PC-3 (cell line): ENCODE measurements at regions not wholly inside any gene's neighbourhood (a gene's known extent, or its start where the extent isn't known, plus 50 kb on each side); places are given as distances from the start of the nearest gene placed in this dataset.

Experiments
- CTCF ChIP-seq: fragments of 300-600 bp; sonication (generic); conservative IDR thresholded peaks from 2 replicates; pipeline ENCODE4 v1.5.1; 2017; ENCODE audit warnings: antibody characterized with exemption, low read depth, mild to moderate bottlenecking, low read length
- EZH2 ChIP-seq: fragments of 300-600 bp; sonication (generic); IDR thresholded peaks from one replicate; pipeline ENCODE4 v1.6.1; 2017; ENCODE audit warnings: antibody characterized with exemption, mild to moderate bottlenecking, low read length; ENCODE audit not compliant: unreplicated experiment

DNA sequence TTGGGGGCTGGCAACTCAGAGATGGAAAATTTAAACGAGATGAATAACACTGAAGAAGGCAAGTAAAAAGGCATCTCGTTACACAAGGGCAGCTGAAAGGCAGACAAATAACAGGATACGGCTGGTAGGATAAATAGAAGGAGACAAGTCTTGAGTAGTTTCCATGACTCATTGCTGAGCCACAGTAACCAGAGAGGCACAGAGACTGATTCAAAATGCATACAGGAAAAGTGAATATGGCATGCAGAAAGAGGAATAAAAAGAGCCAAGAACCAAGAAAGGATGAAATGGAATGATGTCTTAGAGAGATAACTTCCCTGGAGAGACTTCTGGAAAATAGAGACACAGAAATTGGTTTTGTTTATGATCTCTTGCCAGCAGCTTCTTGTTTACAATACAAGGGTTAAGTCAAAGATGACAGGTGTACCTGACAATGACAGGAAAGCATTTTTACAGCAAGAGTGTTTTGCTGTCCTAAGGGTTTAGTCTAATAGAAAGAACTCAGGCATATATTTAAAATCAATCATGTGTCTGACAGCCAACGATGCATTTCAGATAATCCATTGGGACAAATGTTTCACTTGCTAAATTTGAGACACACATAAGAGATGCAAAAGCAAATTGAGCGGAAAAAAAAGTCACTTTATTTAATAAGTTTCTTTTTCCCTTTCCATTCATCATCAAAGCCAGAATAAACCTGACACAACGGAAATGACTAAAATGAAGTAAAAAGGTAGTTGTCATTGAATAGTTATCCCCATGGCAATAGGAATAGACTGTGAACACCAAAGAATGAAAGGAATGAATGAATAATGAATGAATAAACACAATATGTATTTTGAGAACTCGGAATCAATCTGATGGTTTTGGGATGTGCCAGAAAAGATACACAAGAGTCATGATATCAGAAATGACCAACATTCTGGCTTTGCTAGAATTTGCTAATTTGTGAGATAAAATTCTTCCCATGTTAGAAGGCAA lies 68.0 kb upstream of the KCNQ5 start:
- TF ChIP-seq CTCF: no peak
- TF ChIP-seq EZH2: no peak
